Fibroblast of mammary gland (primary cell): ENCODE measurements at regions not wholly inside any gene's neighbourhood (a gene's known extent, or its start where the extent isn't known, plus 50 kb on each side); places are given as distances from the start of the nearest gene placed in this dataset.
A peak's percentile ranks its signal among the peaks of the same experiment; 100 is the strongest.
"Not testable (repeated sequence)": the region's sequence is repeated elsewhere in the genome, so short reads cannot be mapped to it uniquely, and the experiment has no call there.

Source experiments
- DNase-seq: peaks from one replicate; pipeline ENCODE4 v3.0.0-alpha.2; 2010; ENCODE audit warnings: low read depth
- H3K4me3 ChIP-seq: 2 replicates; pipeline ENCODE4 v1.5.1; 2011; ENCODE audit warnings: low read depth, mild to moderate bottlenecking, low read length, moderate library complexity; ENCODE audit not compliant: control insufficient read depth
- TF ChIP-seq, protein P1 (sequence below): conservative IDR thresholded peaks from 2 replicates; pipeline ENCODE4 v1.5.1; 2011; ENCODE audit warnings: low read depth, low read length, inconsistent platforms; ENCODE audit not compliant: control insufficient read depth, insufficient read depth

- H3K4me3 ChIP-seq, result no peak overlapping the region
- DNase-seq, result no peak
- TF ChIP-seq, protein P1, sequence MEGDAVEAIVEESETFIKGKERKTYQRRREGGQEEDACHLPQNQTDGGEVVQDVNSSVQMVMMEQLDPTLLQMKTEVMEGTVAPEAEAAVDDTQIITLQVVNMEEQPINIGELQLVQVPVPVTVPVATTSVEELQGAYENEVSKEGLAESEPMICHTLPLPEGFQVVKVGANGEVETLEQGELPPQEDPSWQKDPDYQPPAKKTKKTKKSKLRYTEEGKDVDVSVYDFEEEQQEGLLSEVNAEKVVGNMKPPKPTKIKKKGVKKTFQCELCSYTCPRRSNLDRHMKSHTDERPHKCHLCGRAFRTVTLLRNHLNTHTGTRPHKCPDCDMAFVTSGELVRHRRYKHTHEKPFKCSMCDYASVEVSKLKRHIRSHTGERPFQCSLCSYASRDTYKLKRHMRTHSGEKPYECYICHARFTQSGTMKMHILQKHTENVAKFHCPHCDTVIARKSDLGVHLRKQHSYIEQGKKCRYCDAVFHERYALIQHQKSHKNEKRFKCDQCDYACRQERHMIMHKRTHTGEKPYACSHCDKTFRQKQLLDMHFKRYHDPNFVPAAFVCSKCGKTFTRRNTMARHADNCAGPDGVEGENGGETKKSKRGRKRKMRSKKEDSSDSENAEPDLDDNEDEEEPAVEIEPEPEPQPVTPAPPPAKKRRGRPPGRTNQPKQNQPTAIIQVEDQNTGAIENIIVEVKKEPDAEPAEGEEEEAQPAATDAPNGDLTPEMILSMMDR, result no peak
These were observed 397.7 kb downstream of the RPS6KC1 start for GRCh38 chr1:213448776-213449175.

- DNase-seq, result no peak
- no peak overlapping the region for H3K4me3 ChIP-seq
- TF ChIP-seq, protein P1, result no peak
These were observed 401.5 kb downstream of the RPS6KC1 start for GRCh38 chr1:213452501-213452900.

DNA sequence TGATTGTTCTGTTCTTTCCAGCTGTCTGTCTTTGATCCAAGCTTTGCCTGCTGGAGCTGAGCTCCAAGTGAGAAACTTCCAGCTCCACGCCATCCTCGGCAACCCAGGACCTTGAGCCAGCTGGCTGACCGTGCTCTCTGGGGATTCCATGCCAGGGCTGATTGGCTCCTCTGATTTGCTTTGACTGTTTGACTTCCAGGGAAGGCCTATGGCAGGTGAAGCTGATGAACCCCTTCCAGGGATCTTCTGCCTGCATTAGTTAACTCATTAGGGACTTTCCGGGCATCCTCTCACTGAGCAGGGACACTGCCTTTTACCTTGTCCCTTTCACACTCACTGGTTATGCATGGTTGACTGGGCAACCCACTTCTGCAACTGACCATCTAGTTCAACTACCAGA lies 406.1 kb downstream of the RPS6KC1 start:
- TF ChIP-seq, protein P1, result no peak
- no peak overlapping the region for H3K4me3 ChIP-seq
- DNase-seq, result no peak

DNA sequence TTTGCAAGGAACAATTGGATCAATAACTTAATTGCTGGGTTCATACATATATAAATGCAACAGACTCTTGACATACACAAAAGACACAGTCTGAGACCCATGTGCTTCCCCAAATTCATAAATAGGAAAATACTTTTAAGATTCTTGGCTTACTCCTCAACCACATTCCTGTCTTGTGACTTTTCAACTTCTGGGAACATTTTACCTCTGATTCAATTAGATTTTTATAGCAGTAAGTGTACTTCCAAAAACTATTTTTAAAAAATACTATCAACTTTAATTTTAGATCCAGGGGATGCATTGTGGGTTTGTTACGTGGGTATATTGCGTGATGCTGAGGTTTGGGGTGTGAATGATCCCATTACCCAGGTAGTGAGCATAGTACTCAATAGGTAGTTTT lies 406.7 kb downstream of the RPS6KC1 start:
- DNase-seq, result peak; percentile 4
- TF ChIP-seq, protein P1, result no peak
- H3K4me3 ChIP-seq, result no peak overlapping the region

- not testable (repeated sequence) for H3K4me3 ChIP-seq, DNase-seq
These were observed 411.3 kb downstream of the RPS6KC1 start for GRCh38 chr1:213462374-213462773.

GRCh38 chr1:213464786-213465460 lies 413.9 kb downstream of the RPS6KC1 start:
- no peak overlapping the region for H3K4me3 ChIP-seq
- TF ChIP-seq, protein P1, result no peak
- no peak for DNase-seq

GRCh38 chr1:213466541-213466940 lies 415.5 kb downstream of the RPS6KC1 start:
- no peak for DNase-seq
- TF ChIP-seq, protein P1, result no peak
- no peak overlapping the region for H3K4me3 ChIP-seq
